T follicular helper cell (primary cell): ENCODE measurements at regions not wholly inside any gene's neighbourhood (a gene's known extent, or its start where the extent isn't known, plus 50 kb on each side); places are given as distances from the start of the nearest gene placed in this dataset.

Experiments used
- DNase-seq: peaks from one replicate; pipeline ENCODE4 v3.0.0-alpha.2; 2020; ENCODE audit warnings: low read depth

DNA sequence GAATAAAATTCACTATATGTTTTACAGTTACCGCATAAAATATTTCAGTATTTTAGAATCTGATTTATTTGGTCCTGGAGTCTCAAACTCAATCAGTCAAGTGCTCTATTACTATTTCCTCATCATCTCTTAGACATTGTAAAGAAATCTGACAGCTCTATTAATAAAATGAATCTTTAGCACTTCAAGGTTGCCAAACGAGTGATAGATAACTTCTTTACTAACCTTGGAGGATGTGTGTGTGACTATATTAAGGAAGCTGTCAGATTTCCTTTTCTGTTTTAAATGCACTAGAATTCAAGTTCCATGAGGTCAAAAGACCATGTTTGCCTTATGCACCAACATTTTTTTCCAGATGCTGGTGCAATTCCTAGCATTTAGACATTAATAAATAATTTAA is 389.8 kb upstream of the AZI2 start:
- DNase-seq, result no peak

GRCh38 chr3:28739647-28740046 is 391.0 kb upstream of the AZI2 start:
- no peak for DNase-seq

DNA sequence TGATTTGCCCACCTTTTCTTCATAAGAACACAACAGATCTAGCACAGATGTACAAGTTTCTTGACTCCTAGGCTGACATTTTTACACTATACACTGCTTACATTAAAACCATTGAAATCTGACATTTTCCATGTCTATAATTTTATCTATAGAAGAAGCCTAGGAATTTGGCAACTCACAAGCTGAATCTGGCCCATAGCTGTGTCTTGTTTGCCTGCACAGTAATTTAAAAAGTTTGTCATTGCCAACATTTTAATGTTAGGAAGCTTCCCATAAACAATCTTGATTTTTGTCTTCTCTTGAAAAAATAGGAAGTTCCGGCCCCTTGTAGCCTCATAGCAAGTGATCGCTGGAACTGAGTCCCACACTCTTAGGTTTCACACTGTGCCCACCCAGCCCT is 394.6 kb upstream of the AZI2 start:
- DNase-seq, result no peak

- DNase-seq, result no peak
Observed at GRCh38 chr3:28743831-28744230, 395.2 kb upstream of the AZI2 start.

- DNase-seq, result no peak
Observed at GRCh38 chr3:28745436-28745835, 396.8 kb upstream of the AZI2 start.

DNA sequence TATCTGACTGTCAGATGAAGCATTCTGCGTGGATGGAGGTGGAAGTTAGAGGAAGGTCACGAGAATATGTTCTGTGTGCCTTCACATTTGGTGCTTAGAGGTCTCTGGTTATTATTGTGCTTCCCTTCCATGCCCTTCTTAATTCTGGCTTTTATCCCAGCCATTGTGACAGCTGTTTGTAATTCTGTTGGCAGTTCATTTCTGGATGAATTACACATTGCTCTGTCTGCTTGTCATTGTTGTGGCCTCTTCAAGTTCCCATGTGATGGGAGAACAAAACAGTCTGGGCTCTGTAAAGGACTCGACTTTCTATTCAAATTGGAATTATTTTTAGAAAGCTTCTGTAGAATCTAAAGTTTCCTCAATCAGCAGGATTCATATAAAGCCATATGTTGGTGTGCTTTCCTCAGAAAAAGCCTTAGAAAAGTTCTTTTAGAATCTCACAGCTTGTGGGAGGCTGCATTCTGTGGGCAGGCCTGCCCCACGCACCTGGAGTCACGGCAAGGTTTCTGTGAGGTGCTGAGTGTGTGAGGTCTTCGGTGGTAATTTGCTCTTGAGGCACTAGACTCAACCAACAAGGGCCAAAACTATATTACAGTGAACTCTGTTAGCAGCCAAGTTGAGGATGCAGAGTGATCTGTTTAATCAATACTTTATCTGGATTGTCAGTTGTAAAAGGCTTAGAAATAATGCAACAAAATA is 397.4 kb upstream of the AZI2 start:
- no peak for DNase-seq

GRCh38 chr3:28746990-28747389 is 398.4 kb upstream of the AZI2 start:
- DNase-seq, result no peak

GRCh38 chr3:28751864-28752263 is 403.2 kb upstream of the AZI2 start:
- DNase-seq, result no peak

DNA sequence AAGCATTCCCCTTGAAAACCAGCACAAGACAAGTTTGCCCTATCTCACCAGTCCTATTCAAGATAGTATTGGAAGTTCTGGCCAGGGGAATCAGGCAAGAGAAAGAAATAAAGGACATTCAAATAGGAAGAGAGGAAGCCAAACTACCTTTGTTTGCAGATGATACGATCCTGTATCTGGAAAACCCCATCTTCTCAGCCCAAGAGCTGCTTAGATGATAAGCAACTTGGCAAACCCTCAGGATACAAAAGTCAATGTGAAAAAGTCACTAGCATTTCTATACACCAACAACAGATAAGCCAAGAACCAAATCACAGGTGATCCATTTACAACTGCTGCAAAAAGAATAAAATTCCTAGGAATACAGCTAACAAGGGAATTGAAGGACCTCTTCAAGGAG is 403.7 kb upstream of the AZI2 start:
- no peak for DNase-seq

DNA sequence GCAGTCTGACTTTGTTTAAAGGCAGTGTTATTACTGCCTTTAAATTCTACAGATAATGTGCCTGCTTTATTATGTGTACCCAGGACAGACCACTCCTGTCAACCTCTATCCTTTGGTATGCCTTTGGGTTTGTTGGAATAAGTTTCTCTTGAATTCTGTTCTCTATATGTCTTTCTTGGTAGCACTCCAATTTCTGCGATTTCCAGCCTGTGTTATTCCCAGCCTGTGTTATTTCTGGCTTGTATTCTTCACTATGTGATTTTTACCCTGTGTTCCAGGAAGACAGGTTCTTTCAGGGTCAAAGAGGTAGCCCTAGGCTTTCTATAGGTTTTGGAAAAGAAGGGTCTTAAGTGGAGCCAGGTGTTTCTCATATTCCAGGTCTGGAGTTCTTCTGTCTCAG is 407.4 kb upstream of the AZI2 start:
- no peak for DNase-seq

- no peak for DNase-seq
Observed at GRCh38 chr3:28758115-28758514, 409.5 kb upstream of the AZI2 start.

GRCh38 chr3:28761375-28761774 is 412.8 kb upstream of the AZI2 start:
- no peak for DNase-seq

DNA sequence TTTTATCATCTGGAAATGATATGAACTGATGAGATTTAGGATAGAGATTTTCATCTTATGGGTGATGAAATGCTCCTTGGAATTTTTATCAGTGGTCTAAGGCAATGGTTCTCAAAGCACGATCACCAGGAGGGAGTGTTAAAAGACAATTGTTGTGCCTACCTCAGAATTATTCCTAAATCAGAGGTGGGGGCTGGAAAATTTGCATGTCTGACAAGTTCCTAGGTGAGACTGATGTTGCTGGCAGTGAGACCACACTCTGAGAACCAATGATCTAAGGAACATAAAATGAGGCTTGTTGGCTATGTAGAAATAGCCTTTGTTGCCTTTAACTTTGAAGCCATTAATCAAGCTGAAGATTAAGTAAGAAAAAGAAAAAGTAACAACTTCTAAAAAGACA is 416.6 kb upstream of the AZI2 start:
- no peak for DNase-seq

DNA sequence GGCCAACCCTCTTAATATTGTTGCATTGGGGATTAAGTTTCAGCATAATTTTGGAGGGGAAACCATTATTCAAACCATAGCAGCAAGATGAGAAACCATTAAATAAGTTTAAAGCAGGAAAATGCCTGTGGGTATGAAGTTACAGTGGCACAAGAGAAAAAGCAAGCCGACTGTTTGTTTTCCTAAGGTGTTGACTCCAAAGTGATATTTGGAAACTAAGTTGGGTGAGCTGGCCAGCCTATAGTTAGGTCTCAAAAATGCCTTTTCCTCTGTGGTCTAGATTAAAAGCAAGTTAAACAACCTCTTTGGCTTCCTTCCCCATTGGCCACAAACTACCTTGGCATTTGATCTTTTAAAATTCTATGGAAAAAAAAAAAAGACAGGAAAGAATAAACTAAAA is 419.8 kb upstream of the AZI2 start:
- no peak for DNase-seq

GRCh38 chr3:28777806-28778475 is 429.3 kb upstream of the AZI2 start:
- no peak for DNase-seq

DNA sequence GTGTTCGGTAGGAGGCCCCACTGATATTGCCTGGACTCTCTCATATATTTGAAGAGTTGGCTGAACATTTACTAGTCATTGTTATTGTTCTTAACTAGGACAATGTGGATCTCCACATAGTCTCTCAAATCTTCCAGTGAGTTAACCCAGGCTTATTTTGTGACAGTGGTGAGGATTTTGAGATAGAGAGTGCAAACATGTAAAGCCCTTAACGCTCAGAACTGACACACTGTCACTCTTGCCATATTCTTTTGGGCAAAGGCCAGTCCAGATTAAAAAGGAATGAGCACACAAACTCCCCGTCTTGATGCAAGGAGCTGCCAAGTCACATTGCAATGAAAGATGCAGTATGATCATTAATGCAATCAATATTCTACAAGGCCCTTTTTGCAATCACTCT is 431.9 kb upstream of the AZI2 start:
- DNase-seq, result no peak

DNA sequence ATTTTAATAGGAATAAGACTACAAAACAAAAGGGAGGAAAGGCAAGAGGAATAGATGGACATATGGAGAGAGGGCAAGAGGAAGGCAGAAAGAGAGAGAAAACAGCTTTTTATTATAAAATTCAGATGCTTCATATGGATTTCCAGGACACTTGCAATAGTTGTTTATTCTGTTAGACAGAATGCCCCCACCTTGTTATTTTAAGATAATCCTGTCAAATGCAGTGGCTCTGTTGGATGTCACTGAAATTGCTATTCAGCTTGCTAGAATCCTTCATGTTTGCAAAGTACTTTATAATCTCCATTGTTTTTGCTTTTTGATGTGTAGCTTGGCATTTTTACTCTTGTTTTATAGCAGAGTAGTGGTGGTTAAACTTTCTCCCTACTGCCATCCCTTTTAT is 432.4 kb upstream of the AZI2 start:
- no peak for DNase-seq

DNA sequence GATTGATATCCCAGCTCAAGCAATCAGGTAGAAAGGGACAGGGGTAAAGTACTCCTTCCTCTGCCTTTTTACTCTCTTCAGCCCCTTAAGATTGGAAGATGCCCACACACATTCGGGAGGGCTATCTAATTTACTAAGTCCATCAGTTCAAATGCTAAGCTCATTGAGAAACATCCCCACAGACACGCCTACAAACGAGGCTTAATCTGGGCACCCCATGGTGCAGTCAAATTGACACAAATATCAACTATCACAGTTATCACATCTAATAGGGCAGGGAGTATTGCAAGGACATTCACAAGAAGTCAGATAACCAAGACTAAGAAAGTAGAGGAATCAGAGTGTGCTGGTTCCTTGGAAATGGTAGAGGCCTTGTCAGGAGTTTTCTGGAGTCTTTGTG is 437.8 kb upstream of the AZI2 start:
- no peak for DNase-seq

DNA sequence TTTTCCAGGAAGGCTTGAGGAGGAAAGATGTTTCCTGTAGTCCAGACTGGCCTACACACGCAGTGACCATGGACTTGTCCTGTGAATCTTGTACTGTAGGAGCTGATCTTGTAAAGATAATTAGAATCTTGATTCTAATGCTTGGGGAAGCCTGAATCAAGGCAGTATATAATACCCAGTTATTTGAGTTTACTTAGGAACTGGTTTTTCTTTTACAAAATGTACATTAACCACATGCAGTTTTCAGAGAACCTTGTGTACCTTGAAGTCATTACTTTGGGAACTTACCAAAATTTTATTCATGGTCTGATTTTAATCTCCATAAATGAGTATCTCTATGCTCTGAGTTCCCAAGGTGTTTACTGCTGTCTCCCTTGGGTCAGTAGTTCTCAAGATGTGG is 439.9 kb upstream of the AZI2 start:
- DNase-seq, result no peak

- no peak for DNase-seq
Observed at GRCh38 chr3:28791713-28792255, 443.2 kb upstream of the AZI2 start.

DNA sequence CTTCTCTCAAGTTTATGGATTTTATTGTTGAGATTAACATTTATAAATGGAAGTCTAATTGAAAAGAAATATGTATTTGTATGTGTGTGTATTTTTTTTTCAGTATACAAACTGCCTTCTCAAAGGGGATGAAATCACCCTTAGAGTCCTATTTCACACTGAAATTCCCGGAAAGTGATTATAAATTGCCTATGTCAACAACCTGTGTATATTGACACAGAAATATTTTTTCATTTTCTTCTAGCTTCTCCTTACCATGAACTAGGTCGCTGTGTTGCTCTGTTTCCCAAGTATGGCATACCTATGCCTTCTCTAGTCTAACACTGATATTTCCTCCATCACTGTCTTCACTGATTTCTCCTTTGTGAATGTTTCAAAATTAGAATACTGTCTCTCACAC is 444.0 kb upstream of the AZI2 start:
- no peak for DNase-seq

- DNase-seq, result no peak
Observed at GRCh38 chr3:28799084-28799483, 450.5 kb upstream of the AZI2 start.

DNA sequence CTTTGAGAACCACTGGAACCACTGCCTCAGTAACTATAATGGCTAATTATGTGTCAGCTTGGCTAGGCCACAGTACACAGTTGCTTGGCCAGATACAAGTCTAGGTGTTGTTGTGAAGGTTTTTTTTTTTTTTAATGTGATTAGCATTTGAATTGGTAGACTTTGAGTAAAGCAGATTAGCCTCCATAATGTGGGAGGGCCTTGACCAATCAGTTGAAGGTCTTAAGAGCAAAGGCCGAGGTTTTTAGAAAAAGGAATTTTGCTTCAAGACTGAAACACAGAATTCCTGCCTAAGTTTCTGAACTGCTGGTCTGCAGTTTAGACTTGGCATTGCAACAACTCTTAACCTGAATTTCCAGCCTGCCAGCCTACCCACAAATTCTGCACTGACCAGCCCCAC is 451.6 kb upstream of the AZI2 start:
- DNase-seq, result no peak

DNA sequence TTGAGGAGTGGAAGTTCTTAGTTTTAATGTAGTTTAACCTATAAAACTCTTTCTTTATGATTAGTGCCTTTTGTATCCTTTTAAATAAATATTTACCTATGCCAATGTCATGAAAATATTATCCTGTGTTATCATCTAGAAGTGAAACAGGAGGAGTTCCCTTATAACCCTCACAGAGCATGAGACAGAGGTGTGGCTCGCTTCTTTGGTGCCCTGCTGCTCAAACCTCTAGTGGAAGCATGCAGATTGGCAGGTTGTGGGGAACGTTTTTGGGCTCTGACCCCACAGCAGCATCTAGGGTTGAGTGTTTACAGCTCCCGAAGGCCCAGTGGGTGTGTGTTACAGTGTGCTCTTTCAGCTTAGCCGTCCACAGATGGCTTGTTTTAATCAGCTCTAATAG is 459.4 kb upstream of the AZI2 start:
- no peak for DNase-seq
